ENCODE measurements at regions not wholly inside any gene's neighbourhood (a gene's known extent, or its start where the extent isn't known, plus 50 kb on each side); places are given as distances from the start of the nearest gene placed in this dataset.

DNA sequence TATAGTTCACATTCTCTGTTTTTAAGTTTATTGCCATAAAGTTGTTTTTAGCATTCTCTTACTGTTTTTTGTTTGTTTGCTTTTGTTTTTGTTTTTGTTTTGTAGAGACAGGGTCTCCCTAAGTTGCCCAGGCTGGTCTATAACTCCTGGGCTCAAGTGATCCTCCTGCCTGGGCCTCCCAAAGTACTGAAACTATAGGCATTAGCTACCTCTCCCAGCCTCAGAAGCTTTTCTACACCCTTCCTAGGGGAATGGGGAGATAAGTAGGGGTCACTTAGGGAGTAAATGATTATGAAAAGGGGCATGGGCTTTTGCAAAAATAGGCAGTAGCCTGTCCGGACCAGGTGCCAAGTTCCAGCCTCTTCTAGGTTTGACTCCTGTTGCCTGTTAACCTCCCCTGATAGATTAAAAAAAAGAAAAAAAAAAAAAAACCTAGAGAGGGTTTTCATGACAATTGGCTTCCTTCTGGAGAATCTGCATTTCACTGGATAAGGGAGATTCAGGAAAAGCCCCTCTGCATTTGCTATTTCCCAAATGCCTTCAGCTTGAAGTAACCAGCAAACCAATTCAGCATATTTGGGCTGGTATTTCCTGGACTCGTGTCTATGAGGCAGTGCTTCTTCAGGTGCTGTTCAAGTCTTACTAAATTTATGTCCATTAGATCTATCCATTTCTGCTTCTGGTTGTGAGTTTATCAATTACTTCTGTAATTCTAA, 216.8 kb downstream of the TM9SF2 start:
- TF ChIP-seq, protein P1, sequence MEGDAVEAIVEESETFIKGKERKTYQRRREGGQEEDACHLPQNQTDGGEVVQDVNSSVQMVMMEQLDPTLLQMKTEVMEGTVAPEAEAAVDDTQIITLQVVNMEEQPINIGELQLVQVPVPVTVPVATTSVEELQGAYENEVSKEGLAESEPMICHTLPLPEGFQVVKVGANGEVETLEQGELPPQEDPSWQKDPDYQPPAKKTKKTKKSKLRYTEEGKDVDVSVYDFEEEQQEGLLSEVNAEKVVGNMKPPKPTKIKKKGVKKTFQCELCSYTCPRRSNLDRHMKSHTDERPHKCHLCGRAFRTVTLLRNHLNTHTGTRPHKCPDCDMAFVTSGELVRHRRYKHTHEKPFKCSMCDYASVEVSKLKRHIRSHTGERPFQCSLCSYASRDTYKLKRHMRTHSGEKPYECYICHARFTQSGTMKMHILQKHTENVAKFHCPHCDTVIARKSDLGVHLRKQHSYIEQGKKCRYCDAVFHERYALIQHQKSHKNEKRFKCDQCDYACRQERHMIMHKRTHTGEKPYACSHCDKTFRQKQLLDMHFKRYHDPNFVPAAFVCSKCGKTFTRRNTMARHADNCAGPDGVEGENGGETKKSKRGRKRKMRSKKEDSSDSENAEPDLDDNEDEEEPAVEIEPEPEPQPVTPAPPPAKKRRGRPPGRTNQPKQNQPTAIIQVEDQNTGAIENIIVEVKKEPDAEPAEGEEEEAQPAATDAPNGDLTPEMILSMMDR (IDR thresholded peaks at IDR 0.05): no peak
- TF ChIP-seq POLR2A (IDR thresholded peaks at IDR 0.05): no peak
